Astrocyte (in vitro differentiated cells and primary cell): ENCODE measurements at regions not wholly inside any gene's neighbourhood (a gene's known extent, or its start where the extent isn't known, plus 50 kb on each side); places are given as distances from the start of the nearest gene placed in this dataset.
"Not testable (repeated sequence)": the region's sequence is repeated elsewhere in the genome, so short reads cannot be mapped to it uniquely, and the experiment has no call there.

Source experiments
- DNase-seq: peaks from one replicate; pipeline ENCODE4 v3.0.0-alpha.2; 2010; ENCODE audit warnings: low read depth
- FAIRE-seq: peaks from 2 replicates; lab custom pipeline; 2011; peaks lifted over from hg19 to GRCh38; lab: Jason Lieb, UNC
- H2AFZ ChIP-seq: 2 replicates; pipeline ENCODE4 v1.6.0; 2012; ENCODE audit warnings: low read depth, low read length, inconsistent platforms
- H3K27ac ChIP-seq: 2 replicates; pipeline ENCODE4 v1.5.1; 2011; ENCODE audit warnings: low read depth, low read length, inconsistent platforms
- H3K27me3 ChIP-seq: 2 replicates; pipeline ENCODE4 v1.6.0; 2011; ENCODE audit warnings: low read length, inconsistent platforms; ENCODE audit not compliant: insufficient read depth
- H3K36me3 ChIP-seq: 2 replicates; pipeline ENCODE4 v1.5.1; 2011; ENCODE audit warnings: low read length, inconsistent platforms; ENCODE audit not compliant: insufficient read depth
- H3K4me1 ChIP-seq: 2 replicates; pipeline ENCODE4 v1.5.1; 2011; ENCODE audit warnings: low read length, inconsistent platforms; ENCODE audit not compliant: insufficient read depth
- H3K4me2 ChIP-seq: 2 replicates; pipeline ENCODE4 v1.6.0; 2012; ENCODE audit warnings: low read length, inconsistent platforms
- H3K4me3 ChIP-seq: 2 replicates; pipeline ENCODE4 v1.5.1; 2011; ENCODE audit warnings: low read depth, mild to moderate bottlenecking, low read length, inconsistent platforms; ENCODE audit not compliant: insufficient read depth
- H3K79me2 ChIP-seq: 2 replicates; pipeline ENCODE4 v1.6.0; 2012; ENCODE audit warnings: mild to moderate bottlenecking, low read length, inconsistent platforms; ENCODE audit not compliant: insufficient read depth
- H3K9ac ChIP-seq: 2 replicates; pipeline ENCODE4 v1.6.0; 2012; ENCODE audit warnings: mild to moderate bottlenecking, low read length, inconsistent platforms
- H3K9me3 ChIP-seq: 2 replicates; pipeline ENCODE4 v1.5.1; 2012; ENCODE audit warnings: low read depth, mild to moderate bottlenecking, low read length, inconsistent platforms; ENCODE audit not compliant: insufficient read depth
- H4K20me1 ChIP-seq: 2 replicates; pipeline ENCODE4 v1.6.0; 2012; ENCODE audit warnings: low read length, inconsistent platforms; ENCODE audit not compliant: insufficient read depth
- H3K27ac Mint-ChIP-seq: one replicate; pipeline ENCODE4 v1.8.0; 2021; ENCODE audit warnings: mild to moderate bottlenecking, mixed read lengths; ENCODE audit not compliant: unreplicated experiment
- H3K27me3 Mint-ChIP-seq: one replicate; pipeline ENCODE4 v1.8.0; 2021; ENCODE audit warnings: low read depth, mixed read lengths; ENCODE audit not compliant: unreplicated experiment
- H3K36me3 Mint-ChIP-seq: one replicate; pipeline ENCODE4 v1.8.0; 2021; ENCODE audit warnings: low read depth, mixed read lengths; ENCODE audit not compliant: unreplicated experiment
- H3K4me1 Mint-ChIP-seq: one replicate; pipeline ENCODE4 v1.8.0; 2021; ENCODE audit warnings: low read depth, mixed read lengths; ENCODE audit not compliant: unreplicated experiment
- H3K4me3 Mint-ChIP-seq: one replicate; pipeline ENCODE4 v1.8.0; 2021; ENCODE audit warnings: mild to moderate bottlenecking, moderate library complexity, mixed read lengths; ENCODE audit not compliant: unreplicated experiment
- H3K9me3 Mint-ChIP-seq: one replicate; pipeline ENCODE4 v1.8.0; 2021; ENCODE audit warnings: mild to moderate bottlenecking, mixed read lengths; ENCODE audit not compliant: unreplicated experiment
- CTCF ChIP-seq: IDR thresholded peaks from 2 replicates; pipeline ENCODE4 v1.5.1; 2011; ENCODE audit warnings: low read depth, mild to moderate bottlenecking, inconsistent platforms, low read length, moderate library complexity; ENCODE audit not compliant: insufficient read depth
- EZH2 ChIP-seq: IDR thresholded peaks from 2 replicates; pipeline ENCODE4 v1.6.1; 2012; ENCODE audit warnings: mild to moderate bottlenecking, low read length, inconsistent platforms; ENCODE audit not compliant: insufficient read depth

DNA sequence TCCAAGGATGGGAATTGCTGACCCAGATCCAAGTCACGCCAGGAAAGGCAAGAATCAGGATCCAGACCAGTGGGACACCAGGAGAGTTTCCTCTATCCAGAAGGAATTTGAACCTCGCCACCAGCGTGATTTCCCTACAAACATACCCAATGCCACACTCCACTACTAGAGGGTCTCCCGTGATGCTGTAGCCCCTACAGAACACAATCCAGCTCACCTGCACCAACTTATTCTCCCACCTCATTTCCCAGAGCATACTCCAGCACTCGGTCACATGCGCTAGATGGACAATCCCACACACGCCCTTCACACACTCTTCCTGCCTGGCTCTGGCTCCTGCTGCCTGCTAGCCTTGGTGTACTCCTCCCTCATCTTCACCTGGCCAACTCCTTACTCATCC is 142.1 kb upstream of the PDE1C start:
- no peak overlapping the region for H2AFZ ChIP-seq
- Mint-ChIP-seq H3K9me3 (peaks cover 1% of the 10 kb centered on the region), H3K4me1 (no peaks in the 10 kb centered on the region), H3K27me3 (peaks cover 30% of the 10 kb centered on the region), H3K27ac (no peak overlapping the region), H3K36me3 (no peaks in the 10 kb centered on the region), H3K4me3 (no peak overlapping the region)
- no peak overlapping the region for H3K4me2 ChIP-seq
- H3K27me3 ChIP-seq = peaks cover 2% of the 10 kb centered on the region
- DNase-seq (no peak), FAIRE-seq (no peak)
- no peaks in the 10 kb centered on the region for H4K20me1 ChIP-seq
- TF ChIP-seq CTCF = no peak
- no peak for TF ChIP-seq EZH2
- no peaks in the 10 kb centered on the region for H3K36me3 ChIP-seq
- H3K9me3 ChIP-seq = no peaks in the 10 kb centered on the region
- H3K4me1 ChIP-seq = no peaks in the 10 kb centered on the region
- H3K9ac ChIP-seq = no peak overlapping the region
- H3K27ac ChIP-seq = no peak overlapping the region
- H3K79me2 ChIP-seq = no peaks in the 10 kb centered on the region
- H3K4me3 ChIP-seq = no peak overlapping the region

GRCh38 chr7:32206987-32207386 is 136.8 kb upstream of the PDE1C start:
- FAIRE-seq = no peak
- Mint-ChIP-seq H3K9me3 (no peaks in the 10 kb centered on the region), H3K36me3 (no peaks in the 10 kb centered on the region), H3K4me3 (no peak overlapping the region), H3K27ac (no peak overlapping the region), H3K4me1 (peaks cover 3% of the 10 kb centered on the region), H3K27me3 (peaks cover 21% of the 10 kb centered on the region)
- peak; percentile 11 for DNase-seq
- Histone ChIP-seq H4K20me1 (no peaks in the 10 kb centered on the region), H3K79me2 (no peaks in the 10 kb centered on the region), H3K36me3 (no peaks in the 10 kb centered on the region), H3K27me3 (peaks cover 5% of the 10 kb centered on the region), H3K9ac (no peak overlapping the region), H3K4me1 (no peaks in the 10 kb centered on the region), H3K4me2 (no peak overlapping the region), H3K9me3 (no peaks in the 10 kb centered on the region), H2AFZ (no peak overlapping the region), H3K27ac (no peak overlapping the region), H3K4me3 (no peak overlapping the region)
- TF ChIP-seq EZH2 = no peak
- TF ChIP-seq CTCF = peak; percentile 46

- H2AFZ ChIP-seq = no peak overlapping the region
- H3K27ac ChIP-seq = no peak overlapping the region
- H3K4me3 ChIP-seq = no peak overlapping the region
- H3K27ac Mint-ChIP-seq = no peak overlapping the region
- H4K20me1 ChIP-seq = no peaks in the 10 kb centered on the region
- FAIRE-seq = no peak
- no peak for DNase-seq
- no peaks in the 10 kb centered on the region for H3K9me3 Mint-ChIP-seq
- no peaks in the 10 kb centered on the region for H3K79me2 ChIP-seq
- TF ChIP-seq EZH2 = no peak
- no peaks in the 10 kb centered on the region for H3K36me3 Mint-ChIP-seq
- H3K27me3 ChIP-seq = peaks cover 5% of the 10 kb centered on the region
- peaks cover 25% of the 10 kb centered on the region for H3K27me3 Mint-ChIP-seq
- no peak overlapping the region for H3K4me3 Mint-ChIP-seq
- H3K9me3 ChIP-seq = no peaks in the 10 kb centered on the region
- H3K4me1 ChIP-seq = no peaks in the 10 kb centered on the region
- no peaks in the 10 kb centered on the region for H3K36me3 ChIP-seq
- H3K4me2 ChIP-seq = no peak overlapping the region
- H3K4me1 Mint-ChIP-seq = peaks cover 3% of the 10 kb centered on the region
- H3K9ac ChIP-seq = no peak overlapping the region
Observed at GRCh38 chr7:32206488-32206887, 136.3 kb upstream of the PDE1C start.

GRCh38 chr7:32205298-32205824 is 135.2 kb upstream of the PDE1C start:
- not testable (repeated sequence) for H3K9ac ChIP-seq, H2AFZ ChIP-seq, H4K20me1 ChIP-seq, H3K4me3 ChIP-seq, H3K9me3 ChIP-seq, H3K27me3 ChIP-seq, H3K79me2 ChIP-seq, H3K4me2 ChIP-seq, FAIRE-seq, H3K36me3 ChIP-seq, H3K4me3 Mint-ChIP-seq, H3K9me3 Mint-ChIP-seq, H3K36me3 Mint-ChIP-seq, DNase-seq, H3K27ac ChIP-seq, H3K27ac Mint-ChIP-seq, H3K4me1 ChIP-seq, H3K4me1 Mint-ChIP-seq
- peaks cover 30% of the 10 kb centered on the region for H3K27me3 Mint-ChIP-seq
